ENCODE measurements at regions not wholly inside any gene's neighbourhood (a gene's known extent, or its start where the extent isn't known, plus 50 kb on each side); places are given as distances from the start of the nearest gene placed in this dataset.

- no peak for DNase-seq
These were observed 138.6 kb upstream of the AKR1E2 start for GRCh38 chr10:4687397-4687796.

DNA sequence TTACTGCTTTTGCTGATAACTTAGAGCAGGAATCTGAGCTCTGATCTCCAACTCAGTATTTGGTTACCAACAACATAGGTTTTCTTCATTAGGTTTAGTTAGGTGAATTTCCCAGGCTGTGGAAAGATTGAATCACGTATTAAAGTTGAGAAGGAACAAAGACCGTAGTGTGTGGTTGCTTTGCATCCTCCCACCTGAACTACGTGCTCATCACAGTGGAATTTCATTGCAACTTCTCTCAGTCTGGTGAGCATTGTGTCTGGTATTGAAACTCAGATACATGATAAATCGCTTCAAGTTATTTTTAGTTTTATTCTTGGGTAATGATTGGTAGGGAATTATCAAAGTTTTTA is 139.4 kb upstream of the AKR1E2 start:
- DNase-seq, result no peak

GRCh38 chr10:4685904-4686643 is 139.9 kb upstream of the AKR1E2 start:
- DNase-seq, result no peak

DNA sequence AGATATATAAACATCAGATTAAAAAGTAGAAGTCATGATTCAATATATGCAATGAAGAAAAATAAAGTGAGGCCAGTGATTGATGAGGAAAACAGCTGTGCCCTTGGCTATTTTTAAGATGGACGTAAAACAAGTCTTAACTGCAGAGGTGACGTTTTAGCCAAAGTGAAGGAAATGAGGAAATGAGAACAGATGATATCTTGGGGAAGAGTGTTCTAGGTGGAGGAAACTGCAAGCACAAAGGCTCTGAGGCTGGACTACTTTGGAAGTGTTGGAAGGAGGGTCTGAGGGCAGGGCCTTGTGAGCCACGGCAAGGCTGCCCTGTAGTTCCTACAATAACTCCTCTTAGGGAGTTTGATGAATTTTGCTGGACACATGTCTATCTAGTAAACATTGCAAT is 140.5 kb upstream of the AKR1E2 start:
- DNase-seq, result no peak

DNA sequence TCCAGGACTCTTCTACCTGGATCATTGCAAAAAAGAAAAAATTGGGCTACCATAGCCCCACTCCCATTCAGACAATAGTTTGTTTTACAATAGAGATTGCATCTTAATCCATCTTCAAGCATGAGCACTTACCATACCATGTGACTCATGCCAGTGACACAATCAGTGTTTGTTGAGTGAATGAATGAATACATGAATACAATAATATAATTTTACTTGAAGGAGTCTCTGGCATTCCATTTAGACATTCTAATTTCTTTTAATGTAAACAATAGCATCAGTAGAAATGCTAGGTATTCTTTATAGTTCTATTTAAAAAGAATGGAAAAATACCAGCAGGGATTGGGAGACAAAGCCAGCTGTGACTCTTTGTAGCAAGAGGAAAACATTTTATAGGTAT is 141.6 kb upstream of the AKR1E2 start:
- DNase-seq, result no peak

- no peak for DNase-seq
These were observed 142.2 kb upstream of the AKR1E2 start for GRCh38 chr10:4683838-4684237.

DNA sequence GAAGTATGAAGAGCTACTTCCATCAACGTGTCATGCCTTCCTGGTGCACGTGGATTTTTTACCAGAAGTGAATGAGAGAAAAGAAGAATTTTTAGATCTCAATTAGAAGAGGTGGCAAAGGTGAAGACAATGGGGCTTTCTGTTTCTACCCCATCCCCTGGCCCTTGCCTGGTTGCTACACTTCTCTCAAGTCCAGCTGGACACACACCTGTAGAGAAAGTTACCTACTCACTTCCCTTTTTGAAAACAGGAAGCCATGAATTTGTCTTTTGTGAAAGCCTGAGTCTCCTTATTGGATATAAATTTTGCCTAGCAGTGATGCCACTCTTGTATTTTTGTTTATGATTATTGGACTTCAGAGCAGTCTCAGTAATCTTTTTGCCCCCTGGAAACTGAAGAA is 142.9 kb upstream of the AKR1E2 start:
- DNase-seq, result no peak

- no peak for DNase-seq
These were observed 146.9 kb upstream of the AKR1E2 start for GRCh38 chr10:4678951-4679671.

GRCh38 chr10:4678023-4678950 is 147.7 kb upstream of the AKR1E2 start:
- no peak for DNase-seq

DNA sequence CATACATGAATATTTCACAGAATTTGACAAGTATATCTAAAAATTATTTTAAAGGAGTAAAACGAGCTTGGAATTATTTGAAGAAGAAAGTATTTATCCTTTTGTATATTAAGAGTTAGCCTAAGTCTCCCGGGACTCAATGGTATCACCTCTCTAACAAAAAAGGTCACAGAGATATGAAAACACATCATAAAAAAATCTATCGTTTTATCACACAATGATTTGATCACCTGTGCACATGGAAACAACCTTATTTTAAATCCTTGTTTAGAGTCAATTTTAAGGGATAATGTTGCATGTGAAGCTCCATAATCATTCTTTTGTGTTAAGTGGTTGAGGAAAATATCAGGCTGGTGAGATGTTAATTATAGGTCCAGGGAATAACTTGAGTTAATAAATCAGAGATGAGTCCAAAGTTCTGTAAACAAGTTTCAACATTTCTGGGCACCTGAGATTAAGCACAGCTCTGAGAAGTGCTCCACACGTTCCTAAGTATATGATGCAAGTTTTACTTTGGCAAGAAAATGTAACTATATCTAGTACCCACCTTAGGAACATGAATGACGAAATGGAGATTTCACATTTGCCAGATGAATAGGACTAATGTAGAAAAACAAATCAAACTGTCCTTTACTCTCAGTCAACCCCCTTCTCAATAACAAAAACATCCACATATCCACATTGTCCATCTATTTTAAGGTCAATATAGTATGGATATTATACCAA is 148.5 kb upstream of the AKR1E2 start:
- DNase-seq, result no peak

- no peak for DNase-seq
These were observed 149.4 kb upstream of the AKR1E2 start for GRCh38 chr10:4676566-4676965.

- DNase-seq, result no peak
These were observed 150.2 kb upstream of the AKR1E2 start for GRCh38 chr10:4675808-4676207.

DNA sequence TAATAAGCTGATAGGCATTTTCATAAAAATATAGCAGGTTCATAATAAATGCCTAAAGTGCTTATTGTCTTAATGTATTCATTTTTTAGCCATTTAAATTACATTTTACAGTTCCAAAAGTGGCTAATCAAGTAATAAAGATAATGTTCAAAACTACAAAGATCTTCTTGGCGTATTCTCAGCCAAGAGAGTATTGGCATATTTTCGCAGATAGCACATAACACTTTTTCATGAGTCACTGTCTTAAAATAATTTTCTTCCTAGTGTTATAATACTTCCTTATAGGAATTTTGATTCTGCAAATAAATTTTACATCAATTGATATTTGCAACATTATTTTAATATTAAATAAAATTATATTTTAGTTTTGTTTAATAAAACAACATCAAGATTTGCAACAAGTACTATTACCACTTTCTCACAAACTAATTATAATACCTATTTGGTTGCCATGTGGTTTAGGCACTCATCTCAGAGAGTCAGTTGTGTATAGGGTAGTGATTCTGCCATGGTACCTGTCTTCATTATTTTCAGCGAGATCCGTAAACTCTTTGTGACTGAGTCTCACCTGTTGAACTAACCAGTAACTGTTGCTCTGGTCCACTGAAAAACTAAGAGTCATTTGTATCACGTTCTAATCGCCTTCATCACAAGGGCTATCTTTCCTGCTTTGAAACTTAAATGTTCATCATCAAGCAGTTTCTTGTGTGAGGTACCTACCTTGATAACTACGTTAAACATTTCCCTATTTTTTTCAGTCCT is 152.5 kb upstream of the AKR1E2 start:
- no peak for DNase-seq

GRCh38 chr10:4672201-4672600 is 153.8 kb upstream of the AKR1E2 start:
- no peak for DNase-seq

DNA sequence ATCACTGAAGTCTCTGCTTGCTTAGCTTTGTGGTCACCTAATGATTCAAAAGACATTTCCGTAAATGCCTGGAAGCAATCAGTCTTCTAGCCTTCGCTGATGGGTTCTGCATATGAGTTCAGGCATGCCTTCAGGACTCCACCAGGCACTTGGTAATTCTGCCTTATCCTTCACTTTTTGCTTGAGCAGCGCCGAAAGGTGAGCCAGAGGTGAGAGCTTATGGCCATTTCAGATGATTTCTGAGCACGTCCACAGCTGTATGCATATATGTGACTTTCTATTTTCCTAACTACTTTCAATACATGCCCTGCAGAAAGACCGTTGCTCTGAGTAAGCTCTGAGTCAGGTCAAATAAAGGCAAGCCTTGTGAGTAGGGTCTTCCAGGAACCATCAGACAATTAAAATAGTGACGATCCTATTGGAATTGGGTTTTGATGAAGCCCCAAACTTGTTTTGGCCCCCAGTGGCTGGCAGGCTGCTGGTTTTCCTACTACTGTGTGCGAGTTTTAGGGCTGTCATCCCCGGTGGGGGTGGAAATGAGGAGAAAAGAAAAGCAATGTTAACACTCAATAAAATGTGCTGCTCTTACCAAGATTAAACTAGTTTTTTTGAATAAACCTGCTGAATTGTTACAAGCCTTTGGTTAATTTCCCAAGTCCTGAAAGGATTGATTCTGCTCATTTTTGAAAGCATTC is 154.4 kb upstream of the AKR1E2 start:
- DNase-seq, result no peak

- DNase-seq, result no peak
These were observed 155.3 kb upstream of the AKR1E2 start for GRCh38 chr10:4670737-4671136.

- no peak for DNase-seq
These were observed 156.4 kb upstream of the AKR1E2 start for GRCh38 chr10:4669585-4669984.

GRCh38 chr10:4663162-4663992 is 162.6 kb upstream of the AKR1E2 start:
- DNase-seq, result no peak

- no peak for DNase-seq
These were observed 163.3 kb upstream of the AKR1E2 start for GRCh38 chr10:4662576-4663161.

Measured in SIG-M5 (cell line).